ENCODE measurements at regions not wholly inside any gene's neighbourhood (a gene's known extent, or its start where the extent isn't known, plus 50 kb on each side); places are given as distances from the start of the nearest gene placed in this dataset.
"Not testable (repeated sequence)": the region's sequence is repeated elsewhere in the genome, so short reads cannot be mapped to it uniquely, and the experiment has no call there.

- H3K36me3 ChIP-seq; H3K4me1 ChIP-seq (replicated peaks); H3K9me3 ChIP-seq (replicated peaks); H3K27ac ChIP-seq; H3K27me3 ChIP-seq (replicated peaks); H3K4me3 ChIP-seq; DNase-seq (ENCODE audit: low read depth in 1 of 2, low spot score in 2 of 2): not testable (repeated sequence)
Observed at GRCh38 chr9:97105220-97105619, 66.3 kb upstream of the CTSV start.

- not testable (repeated sequence) for DNase-seq (ENCODE audit: low read depth in 1 of 2, low spot score in 2 of 2); H3K27ac ChIP-seq; H3K36me3 ChIP-seq
Observed at GRCh38 chr9:97103613-97104383, 64.9 kb upstream of the CTSV start.

GRCh38 chr9:97099540-97099939, 60.6 kb upstream of the CTSV start:
- not testable (repeated sequence) for H3K4me3 ChIP-seq; H3K4me1 ChIP-seq (replicated peaks); H3K27me3 ChIP-seq (replicated peaks); DNase-seq (ENCODE audit: low read depth in 1 of 2, low spot score in 2 of 2); H3K27ac ChIP-seq; H3K36me3 ChIP-seq; H3K9me3 ChIP-seq (replicated peaks)

More at GRCh38 chr9:97103613-97104383, 64.9 kb upstream of the CTSV start:
- H3K27me3 ChIP-seq (replicated peaks); H3K9me3 ChIP-seq (replicated peaks); H3K4me3 ChIP-seq; H3K4me1 ChIP-seq (replicated peaks): not testable (repeated sequence)

- H3K36me3 ChIP-seq: no peaks in the 10 kb centered on the region
- H3K4me1 ChIP-seq (replicated peaks): no peaks in the 10 kb centered on the region
- H3K9me3 ChIP-seq (replicated peaks): no peaks in the 10 kb centered on the region
- no peaks in the 10 kb centered on the region for H3K27me3 ChIP-seq (replicated peaks)
- no peak overlapping the region for H3K4me3 ChIP-seq
- no peak for DNase-seq (ENCODE audit: low read depth in 1 of 2, low spot score in 2 of 2)
- H3K27ac ChIP-seq: no peak overlapping the region
Observed at GRCh38 chr9:97096793-97097192, 57.9 kb upstream of the CTSV start.

GRCh38 chr9:97089361-97089760, 50.4 kb upstream of the CTSV start:
- not testable (repeated sequence) for H3K27ac ChIP-seq; DNase-seq (ENCODE audit: low read depth in 1 of 2, low spot score in 2 of 2); H3K27me3 ChIP-seq (replicated peaks); H3K36me3 ChIP-seq; H3K9me3 ChIP-seq (replicated peaks); H3K4me1 ChIP-seq (replicated peaks); H3K4me3 ChIP-seq

Data from SJSA1 (cell line).